ENCODE measurements at regions not wholly inside any gene's neighbourhood (a gene's known extent, or its start where the extent isn't known, plus 50 kb on each side); places are given as distances from the start of the nearest gene placed in this dataset.

DNA sequence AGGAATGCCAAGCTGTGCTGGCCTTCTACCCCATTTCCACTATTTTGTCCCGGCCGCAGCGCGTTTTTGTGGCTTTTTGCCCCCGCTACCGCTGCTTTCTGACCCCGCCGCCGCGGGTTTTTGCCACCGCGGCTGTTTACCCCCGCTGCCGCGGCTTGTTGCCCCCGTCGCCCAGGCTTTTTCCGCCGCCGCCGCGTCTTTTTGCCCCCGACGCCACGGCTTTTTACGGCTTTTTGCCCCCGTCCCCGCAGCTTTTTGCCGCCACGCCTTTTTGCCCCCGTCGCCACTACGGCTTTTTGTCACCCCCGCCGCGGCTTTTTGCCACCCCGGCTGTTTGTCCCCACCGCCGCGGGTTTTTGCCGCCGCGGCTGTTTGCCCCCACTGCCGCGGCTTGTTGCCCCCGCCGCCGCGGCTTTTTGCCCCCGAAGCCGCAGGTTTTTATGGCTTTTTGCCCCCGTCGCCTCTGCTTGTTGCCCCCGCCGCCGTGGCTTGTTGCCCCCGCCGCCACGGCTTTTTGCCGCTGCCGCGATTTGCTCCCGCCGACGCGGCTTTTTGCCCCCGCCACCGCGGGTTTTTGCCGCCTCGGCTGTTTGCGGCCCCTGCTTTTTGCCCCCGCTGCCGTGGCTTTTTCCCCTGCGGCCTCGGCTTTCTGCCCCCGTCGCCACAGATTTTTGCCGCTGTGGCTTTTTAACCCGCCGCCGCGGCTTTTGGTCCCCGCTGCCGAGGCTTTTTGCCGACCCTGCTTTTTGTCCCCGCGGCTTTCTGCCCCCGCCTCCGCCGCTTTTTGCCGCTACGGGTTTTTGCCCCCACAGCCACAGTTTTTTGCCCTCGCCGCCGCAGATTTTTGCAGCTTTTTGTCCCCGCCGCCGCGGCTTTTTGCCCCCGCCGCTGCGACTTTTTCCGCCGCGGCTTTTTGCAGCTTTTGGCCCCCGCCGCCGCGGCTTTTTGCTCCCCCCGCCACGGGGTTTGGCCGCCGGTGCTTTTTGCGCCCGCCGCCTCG is 520.4 kb upstream of the WSB1 start (continued):
- TF ChIP-seq ZC3H4 (CRISPR knock-in tag; IDR thresholded peaks at IDR 0.05; ENCODE audit: borderline replicate concordance) (no peak), LCOR (CRISPR knock-in tag; IDR thresholded peaks at IDR 0.05) (no peak), NCOR1 (IDR thresholded peaks at IDR 0.05) (no peak), ZNF133 (CRISPR knock-in tag; IDR thresholded peaks at IDR 0.05) (no peak), ZNF507 (tag; conservative IDR thresholded peaks at IDR 0.05) (no peak), PCBP1 (IDR thresholded peaks at IDR 0.05; ENCODE audit: low read depth, low read length, poor library complexity, severe bottlenecking) (no peak)
- TF ChIP-seq, protein P1, sequence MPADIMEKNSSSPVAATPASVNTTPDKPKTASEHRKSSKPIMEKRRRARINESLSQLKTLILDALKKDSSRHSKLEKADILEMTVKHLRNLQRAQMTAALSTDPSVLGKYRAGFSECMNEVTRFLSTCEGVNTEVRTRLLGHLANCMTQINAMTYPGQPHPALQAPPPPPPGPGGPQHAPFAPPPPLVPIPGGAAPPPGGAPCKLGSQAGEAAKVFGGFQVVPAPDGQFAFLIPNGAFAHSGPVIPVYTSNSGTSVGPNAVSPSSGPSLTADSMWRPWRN (IDR thresholded peaks at IDR 0.05; ENCODE audit: low read depth): no peak

DNA sequence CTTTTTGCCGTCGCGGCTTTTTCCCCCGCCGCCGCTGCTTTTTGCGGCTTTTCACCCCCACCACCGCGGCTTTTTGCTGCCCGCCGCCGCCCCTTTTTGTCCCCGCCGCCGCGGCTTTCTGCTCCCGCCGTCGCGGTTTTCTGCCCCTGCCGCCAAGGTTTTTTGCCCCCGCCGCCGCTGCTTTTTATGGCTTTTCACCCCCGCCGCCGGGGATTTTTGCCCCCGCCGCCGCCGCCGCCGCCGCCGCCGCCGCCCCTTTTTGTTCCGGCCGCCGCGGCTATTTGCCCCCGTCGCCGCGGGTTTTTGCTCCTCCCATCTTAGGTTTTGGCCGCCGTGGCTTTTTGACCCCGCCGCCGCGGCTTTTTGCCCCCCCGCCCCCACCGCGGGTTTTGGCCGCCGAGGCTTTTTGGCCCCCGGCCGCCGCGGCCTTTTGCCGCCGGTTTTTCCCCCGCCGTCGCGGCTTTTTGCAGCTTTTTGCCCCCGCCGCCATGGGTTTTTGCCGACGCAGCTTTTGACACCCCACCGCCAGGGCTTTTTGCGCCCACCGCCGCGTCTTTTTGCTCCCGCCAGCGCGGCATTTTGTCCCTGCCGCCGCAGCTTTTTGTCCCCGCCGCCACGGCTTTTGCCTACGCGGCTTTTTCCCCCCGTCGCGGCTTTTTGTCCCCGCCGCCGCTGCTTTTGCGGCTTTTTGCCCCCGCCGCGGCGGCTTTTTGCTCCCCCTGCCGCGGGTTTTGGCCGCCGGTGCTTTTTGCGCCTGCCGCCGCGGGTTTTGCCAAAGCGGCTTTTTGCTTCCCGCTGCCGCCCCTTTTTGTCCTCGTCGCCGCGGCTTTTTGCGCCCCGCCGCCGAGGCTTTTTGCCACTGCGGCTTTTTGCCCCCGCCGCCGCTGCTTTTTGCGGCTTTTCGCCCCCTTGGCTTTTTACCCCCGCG is 519.4 kb upstream of the WSB1 start:
- no peak overlapping the region for H2AFZ ChIP-seq (ENCODE audit: low read depth, low read length)
- H3K9me1 ChIP-seq (ENCODE audit: control insufficient read depth, insufficient read depth, low read length): no peaks in the 10 kb centered on the region
- ChIA-PET CTCF (ENCODE audit: low intra/inter-chr PET ratio) (no interaction called here), POLR2A (no interaction called here)
- no peaks in the 10 kb centered on the region for H3K27me3 ChIP-seq (ENCODE audit: control insufficient read depth in 2 of 2, insufficient read depth in 2 of 2, low read length in 2 of 2)
- WGBS (ENCODE audit: insufficient coverage, low coverage, missing lambda C conversion rate): 79% methylated on average over 31 of the region's 123 CpGs
- no peak overlapping the region for H3K27ac ChIP-seq (ENCODE audit: extremely low read depth, low read depth, low read length)
- H3K36me3 ChIP-seq (ENCODE audit: control insufficient read depth, insufficient read depth, low read length): no peaks in the 10 kb centered on the region
- intact Hi-C loops (cut with micrococcal nuclease): no loop called here
- FAIRE-seq (no peak), DNase-seq (ENCODE audit: extremely low read depth in 1 of 4, low spot score in 3 of 4) (no peak), ATAC-seq (no peak)
- H3K79me2 ChIP-seq (ENCODE audit: control insufficient read depth, insufficient read depth, low read length): no peaks in the 10 kb centered on the region
- H3K4me3 ChIP-seq: no peak overlapping the region
- no peaks in the 10 kb centered on the region for H3K9me3 ChIP-seq (replicated peaks; ENCODE audit: control insufficient read depth, insufficient read depth, low read depth, low read length)
- in situ Hi-C loops (cut with MboI): no loop called here
- BruUV-seq (replicated peaks): no TSS peak
- no peak overlapping the region for H3K4me2 ChIP-seq (ENCODE audit: insufficient read depth, low read length)
- no peaks in the 10 kb centered on the region for H4K20me1 ChIP-seq (replicated peaks; ENCODE audit: control insufficient read depth, insufficient read depth, low read length)
- H3K4me1 ChIP-seq (replicated peaks in 1 of 2; ENCODE audit: control insufficient read depth in 2 of 2, insufficient read depth in 2 of 2, low read length in 2 of 2): no peaks in the 10 kb centered on the region
- TF ChIP-seq ZNF717 (CRISPR knock-in tag; IDR thresholded peaks at IDR 0.05) (no peak), XRCC5 (IDR thresholded peaks at IDR 0.05; ENCODE audit: low read depth, low read length) (no peak), MAFK (IDR thresholded peaks at IDR 0.05; ENCODE audit: low read length) (no peak), ARID1B (IDR thresholded peaks at IDR 0.05) (no peak)
- H3K9ac ChIP-seq (ENCODE audit: insufficient read depth in 1 of 2, low read depth in 2 of 2, low read length in 2 of 2): no peak overlapping the region
